ENCODE measurements at regions not wholly inside any gene's neighbourhood (a gene's known extent, or its start where the extent isn't known, plus 50 kb on each side); places are given as distances from the start of the nearest gene placed in this dataset.

DNA sequence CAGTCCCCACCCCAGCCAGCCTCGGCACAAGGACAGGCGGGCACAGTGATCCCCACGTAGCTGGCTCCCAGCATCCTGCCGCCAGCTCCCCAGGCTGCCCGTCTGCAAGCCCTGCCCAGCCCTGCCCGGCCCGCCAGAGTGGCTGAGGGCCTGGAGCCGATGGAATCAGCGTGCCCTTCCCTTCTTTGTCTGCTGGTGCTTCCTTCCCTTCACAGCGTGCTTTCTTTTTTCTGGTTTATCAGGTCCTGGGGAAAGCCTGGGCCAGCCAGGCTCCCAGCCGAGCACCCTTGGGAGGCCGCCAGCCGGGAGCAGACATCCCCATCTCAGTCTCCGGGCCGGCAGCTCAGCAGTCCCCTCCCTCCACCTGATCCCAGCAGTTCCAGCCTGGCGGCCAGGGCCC lies 54.7 kb upstream of the SMAD6 start:
- H3K36me3 Mint-ChIP-seq = no peaks in the 10 kb centered on the region
- no peak overlapping the region for H3K4me3 Mint-ChIP-seq
- H3K27ac Mint-ChIP-seq = no peak overlapping the region
- no peak for DNase-seq (ENCODE audit: low spot score in 2 of 2)
- H3K9me3 Mint-ChIP-seq = no peaks in the 10 kb centered on the region
- peak; percentile 11 for ATAC-seq
- no peaks in the 10 kb centered on the region for H3K4me1 Mint-ChIP-seq

DNA sequence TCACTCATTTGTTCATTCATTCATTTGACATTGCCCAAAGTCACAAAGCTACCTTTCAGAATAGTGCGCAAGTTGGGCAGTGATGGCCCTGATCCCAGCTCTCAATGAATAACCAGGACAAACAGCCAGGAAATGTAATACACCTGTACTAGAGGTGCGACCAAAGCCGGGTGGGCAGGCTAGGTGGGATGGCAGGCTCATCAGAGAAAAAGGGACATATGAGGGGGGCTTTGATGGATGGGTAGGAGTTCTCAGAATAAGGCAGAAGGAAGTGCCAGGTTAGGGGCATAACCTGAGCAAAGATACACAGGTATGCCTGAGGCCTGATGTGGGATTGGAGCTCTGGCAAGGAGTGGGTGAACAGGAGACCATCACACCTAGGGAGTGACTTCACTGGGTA lies 53.4 kb upstream of the SMAD6 start:
- ATAC-seq (no peak), DNase-seq (ENCODE audit: low spot score in 2 of 2) (no peak)
- Mint-ChIP-seq H3K9me3 (no peaks in the 10 kb centered on the region), H3K36me3 (no peaks in the 10 kb centered on the region), H3K4me3 (no peak overlapping the region), H3K4me1 (no peaks in the 10 kb centered on the region), H3K27ac (no peak overlapping the region)

DNA sequence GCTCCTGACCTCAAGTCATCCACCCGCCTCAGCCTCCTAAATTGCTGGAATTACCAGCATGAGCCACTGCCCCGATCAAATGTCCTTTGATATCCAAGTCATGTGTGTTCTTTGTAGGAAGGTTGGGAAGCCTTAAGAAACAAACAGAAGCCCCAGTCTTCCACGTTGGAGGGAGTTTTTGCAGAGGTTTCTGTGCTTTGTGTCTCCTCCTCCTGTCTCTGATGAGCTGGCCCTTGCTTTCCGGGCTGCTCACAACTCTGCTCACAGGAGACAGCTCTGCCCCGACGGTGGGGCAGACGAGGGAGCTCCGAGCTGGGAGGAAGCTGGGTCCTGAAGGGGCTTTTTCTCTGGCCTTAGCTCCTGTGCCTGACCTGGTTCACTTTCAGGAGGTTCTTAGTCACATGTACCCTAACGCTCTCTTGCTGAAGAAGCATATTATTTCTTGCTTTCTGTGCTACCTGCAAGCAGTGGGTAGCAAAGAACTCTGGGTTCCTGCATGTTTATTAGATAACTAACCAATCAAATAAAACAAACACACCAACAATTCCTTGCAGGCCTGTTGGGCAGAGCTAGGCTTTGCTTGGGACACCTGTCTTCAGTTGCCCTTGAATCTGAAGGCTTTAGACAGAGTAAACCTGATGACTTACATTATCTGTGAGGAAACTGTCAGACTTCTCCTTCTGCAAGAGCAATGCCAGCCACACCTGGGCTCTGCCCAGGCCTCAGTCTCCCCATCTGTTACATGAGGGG lies 52.6 kb upstream of the SMAD6 start:
- H3K4me1 Mint-ChIP-seq = no peaks in the 10 kb centered on the region
- no peaks in the 10 kb centered on the region for H3K9me3 Mint-ChIP-seq
- ATAC-seq (no peak), DNase-seq (ENCODE audit: low spot score in 2 of 2) (no peak)
- H3K36me3 Mint-ChIP-seq = no peaks in the 10 kb centered on the region
- H3K27ac Mint-ChIP-seq = no peak overlapping the region
- H3K4me3 Mint-ChIP-seq = no peak overlapping the region

DNA sequence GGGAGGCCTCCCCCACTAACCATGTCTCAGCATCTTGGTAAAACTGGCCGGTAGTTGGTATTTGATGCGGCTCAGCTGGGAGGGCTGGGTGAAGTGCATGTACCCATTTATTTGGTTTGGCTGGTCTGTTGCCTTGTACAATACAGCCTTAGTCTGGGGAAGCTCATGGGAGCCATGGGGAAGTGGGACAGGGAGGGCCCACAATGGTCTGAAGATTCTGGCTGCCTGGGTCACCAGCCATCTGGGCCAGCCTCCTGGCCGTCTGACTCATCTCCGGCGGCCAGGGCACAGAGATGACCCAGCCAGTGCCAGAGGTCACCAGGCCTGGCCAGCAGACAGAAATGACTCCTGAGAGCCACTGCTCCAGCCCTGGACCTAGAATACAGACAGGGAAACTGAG lies 51.6 kb upstream of the SMAD6 start:
- Mint-ChIP-seq H3K4me1 (peaks cover under 1% of the 10 kb centered on the region), H3K9me3 (no peaks in the 10 kb centered on the region), H3K4me3 (no peak overlapping the region), H3K36me3 (no peaks in the 10 kb centered on the region), H3K27ac (no peak overlapping the region)
- DNase-seq (ENCODE audit: low spot score in 2 of 2) (no peak), ATAC-seq (no peak)

DNA sequence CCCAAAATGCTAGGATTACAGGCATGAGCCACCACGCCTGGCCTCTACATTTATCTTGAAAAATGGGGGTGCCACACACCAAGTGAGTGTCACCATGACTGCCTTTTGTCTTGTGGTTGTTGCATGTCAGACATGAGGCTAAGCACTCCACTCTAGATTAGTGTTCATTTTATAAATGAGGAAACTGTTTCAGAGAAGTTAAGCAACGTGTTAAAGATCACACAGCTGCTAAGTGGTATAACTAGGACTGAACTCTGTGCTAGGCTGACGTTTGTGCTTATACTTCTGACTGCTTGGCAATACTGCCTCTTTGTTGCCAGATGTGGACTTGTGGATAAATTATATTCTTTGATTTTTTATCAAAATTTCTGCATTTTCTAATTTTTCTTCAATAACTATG lies 50.8 kb upstream of the SMAD6 start:
- no peaks in the 10 kb centered on the region for H3K36me3 Mint-ChIP-seq
- ATAC-seq (no peak), DNase-seq (ENCODE audit: low spot score in 2 of 2) (no peak)
- no peak overlapping the region for H3K27ac Mint-ChIP-seq
- peaks cover 8% of the 10 kb centered on the region for H3K4me1 Mint-ChIP-seq
- no peaks in the 10 kb centered on the region for H3K9me3 Mint-ChIP-seq
- H3K4me3 Mint-ChIP-seq = no peak overlapping the region

DNA sequence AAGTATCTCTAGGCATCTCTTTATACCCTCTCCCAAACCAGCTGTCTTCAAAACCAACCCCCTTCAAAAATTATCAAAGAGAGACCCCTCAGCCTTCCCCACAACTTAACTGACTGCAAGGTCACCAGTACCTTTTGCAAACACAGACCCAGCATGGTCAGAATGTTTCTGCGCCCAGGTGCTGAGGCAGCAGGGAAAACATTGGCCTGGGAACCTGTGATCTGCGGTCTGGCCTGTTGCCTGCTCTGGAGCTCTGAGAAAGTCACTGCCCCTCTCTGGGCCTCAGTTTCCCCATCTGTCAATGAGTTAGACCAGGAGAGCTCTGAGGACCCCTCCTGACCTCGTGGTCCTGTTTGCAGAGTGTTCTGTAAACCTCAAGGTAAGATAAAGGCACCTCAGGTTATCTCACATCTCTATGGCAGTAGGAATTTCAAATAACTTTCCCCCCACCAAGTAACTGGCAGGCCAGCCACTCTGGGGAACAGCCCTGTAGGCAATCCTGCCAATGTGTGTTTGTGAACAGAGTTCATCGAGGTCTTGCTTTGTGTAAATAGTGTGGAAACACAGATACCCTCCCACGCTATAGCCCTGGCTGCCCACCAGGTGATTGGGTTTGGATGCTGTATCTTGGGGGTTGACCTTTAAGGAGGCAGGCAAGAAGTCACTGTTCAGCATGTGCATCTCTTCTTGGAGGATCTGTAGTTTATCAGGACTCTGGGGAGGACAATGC lies 50.0 kb upstream of the SMAD6 start:
- Mint-ChIP-seq H3K27ac (peak overlapping the region; percentile 4), H3K36me3 (no peaks in the 10 kb centered on the region), H3K9me3 (no peaks in the 10 kb centered on the region), H3K4me3 (no peak overlapping the region), H3K4me1 (peaks cover 10% of the 10 kb centered on the region)
- ATAC-seq (no peak), DNase-seq (ENCODE audit: low spot score in 2 of 2) (no peak)
